HG03135 (cell line): ENCODE measurements at regions not wholly inside any gene's neighbourhood (a gene's known extent, or its start where the extent isn't known, plus 50 kb on each side); places are given as distances from the start of the nearest gene placed in this dataset.
"Not testable (repeated sequence)": the region's sequence is repeated elsewhere in the genome, so short reads cannot be mapped to it uniquely, and the experiment has no call there.

ENCODE experiments used
- ATAC-seq: cut with Tn5 transposase; IDR thresholded peaks from one replicate; pipeline ENCODE4 v1.9.1; 2021; ENCODE audit warnings: mild to moderate bottlenecking, moderate library complexity; ENCODE audit not compliant: unreplicated experiment

GRCh38 chr6:156250593-156250992 lies 526.6 kb upstream of the ARID1B start:
- no peak for ATAC-seq

GRCh38 chr6:156242206-156242605 lies 535.0 kb upstream of the ARID1B start:
- no peak for ATAC-seq

- no peak for ATAC-seq
Observed at GRCh38 chr6:156231026-156231765, 546.0 kb upstream of the ARID1B start.

- no peak for ATAC-seq
Observed at GRCh38 chr6:156219973-156220372, 557.2 kb upstream of the ARID1B start.

GRCh38 chr6:156205678-156206077 lies 571.5 kb upstream of the ARID1B start:
- no peak for ATAC-seq

- ATAC-seq = no peak
Observed at GRCh38 chr6:156199182-156199581, 578.0 kb upstream of the ARID1B start.

- ATAC-seq = no peak
Observed at GRCh38 chr6:156197513-156197912, 579.7 kb upstream of the ARID1B start.

- no peak for ATAC-seq
Observed at GRCh38 chr6:156194981-156195380, 582.2 kb upstream of the ARID1B start.

- no peak for ATAC-seq
Observed at GRCh38 chr6:156193381-156193780, 583.8 kb upstream of the ARID1B start.

GRCh38 chr6:156191895-156192294 lies 585.3 kb upstream of the ARID1B start:
- no peak for ATAC-seq

- not testable (repeated sequence) for ATAC-seq
Observed at GRCh38 chr6:156191390-156191789, 585.8 kb upstream of the ARID1B start.

GRCh38 chr6:156190270-156190669 lies 586.9 kb upstream of the ARID1B start:
- ATAC-seq = no peak

GRCh38 chr6:156189714-156190113 lies 587.5 kb upstream of the ARID1B start:
- no peak for ATAC-seq

GRCh38 chr6:156189195-156189594 lies 588.0 kb upstream of the ARID1B start:
- ATAC-seq = no peak

GRCh38 chr6:156185113-156185512 lies 592.1 kb upstream of the ARID1B start:
- ATAC-seq = no peak

GRCh38 chr6:156183678-156184077 lies 593.5 kb upstream of the ARID1B start:
- ATAC-seq = no peak

- ATAC-seq = no peak
Observed at GRCh38 chr6:156182356-156182755, 594.8 kb upstream of the ARID1B start.

GRCh38 chr6:156181506-156181905 lies 595.7 kb upstream of the ARID1B start:
- ATAC-seq = no peak

- no peak for ATAC-seq
Observed at GRCh38 chr6:156175971-156176421, 601.2 kb upstream of the ARID1B start.

GRCh38 chr6:156175433-156175832 lies 601.7 kb upstream of the ARID1B start:
- no peak for ATAC-seq

GRCh38 chr6:156174031-156174890 lies 602.9 kb upstream of the ARID1B start:
- ATAC-seq = no peak

- ATAC-seq = no peak
Observed at GRCh38 chr6:156169371-156169770, 607.8 kb upstream of the ARID1B start.
